PFSK-1 (cell line): ENCODE measurements at regions not wholly inside any gene's neighbourhood (a gene's known extent, or its start where the extent isn't known, plus 50 kb on each side); places are given as distances from the start of the nearest gene placed in this dataset.

ENCODE experiments used
- FOXP2 ChIP-seq: optimal IDR thresholded peaks from 2 replicates; pipeline ENCODE3; 2011; ENCODE audit warnings: borderline replicate concordance, control low read depth, inconsistent platforms; ENCODE audit not compliant: insufficient read depth; ENCODE audit errors: extremely low read length, extremely low read depth
- POLR2AphosphoS5 ChIP-seq: IDR thresholded peaks from 2 replicates; pipeline ENCODE4 v1.6.1; 2012; ENCODE audit warnings: low read depth, mild to moderate bottlenecking, control low read depth, low read length, moderate library complexity
- SIN3A ChIP-seq: IDR thresholded peaks from 2 replicates; pipeline ENCODE4 v1.6.1; 2012; ENCODE audit warnings: mild to moderate bottlenecking, low read length, moderate library complexity, borderline replicate concordance; ENCODE audit not compliant: insufficient read depth
- TAF1 ChIP-seq: IDR thresholded peaks from 2 replicates; pipeline ENCODE4 v1.6.1; 2012; ENCODE audit warnings: low read length, control low read depth, borderline replicate concordance; ENCODE audit not compliant: insufficient read depth
- TF ChIP-seq, protein P1 (sequence below), 2 experiments: IDR thresholded peaks; 2 replicates each; pipeline versions ENCODE4 v1.6.1 to v1.8.0; 2011 to 2012; ENCODE audit warnings: low read depth in 2 of 2, low read length in 2 of 2, control low read depth in 1 of 2, inconsistent platforms in 1 of 2, mild to moderate bottlenecking in 1 of 2, moderate library complexity in 1 of 2; ENCODE audit not compliant: insufficient read depth in 1 of 2

DNA sequence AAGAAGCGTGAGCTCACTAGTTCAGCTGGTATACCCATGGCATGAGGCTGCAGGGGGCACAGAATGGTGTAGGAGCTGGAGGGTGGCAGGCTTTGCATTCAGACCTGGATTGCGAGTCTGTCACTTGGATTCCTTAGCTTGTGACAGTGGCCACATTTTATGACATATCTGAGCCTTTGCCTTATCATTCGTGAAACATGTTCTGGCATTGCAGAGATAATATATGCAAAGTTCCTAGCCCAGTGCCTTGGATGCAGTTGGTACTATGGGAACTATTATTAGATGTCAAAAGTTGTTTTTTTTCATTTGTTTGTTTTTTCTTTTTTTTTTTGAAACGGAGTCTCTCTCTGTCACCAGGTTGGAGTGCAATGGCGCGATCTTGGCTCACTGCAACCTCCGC lies 230.7 kb upstream of the PRDM1 start:
- TF ChIP-seq, protein P1, sequence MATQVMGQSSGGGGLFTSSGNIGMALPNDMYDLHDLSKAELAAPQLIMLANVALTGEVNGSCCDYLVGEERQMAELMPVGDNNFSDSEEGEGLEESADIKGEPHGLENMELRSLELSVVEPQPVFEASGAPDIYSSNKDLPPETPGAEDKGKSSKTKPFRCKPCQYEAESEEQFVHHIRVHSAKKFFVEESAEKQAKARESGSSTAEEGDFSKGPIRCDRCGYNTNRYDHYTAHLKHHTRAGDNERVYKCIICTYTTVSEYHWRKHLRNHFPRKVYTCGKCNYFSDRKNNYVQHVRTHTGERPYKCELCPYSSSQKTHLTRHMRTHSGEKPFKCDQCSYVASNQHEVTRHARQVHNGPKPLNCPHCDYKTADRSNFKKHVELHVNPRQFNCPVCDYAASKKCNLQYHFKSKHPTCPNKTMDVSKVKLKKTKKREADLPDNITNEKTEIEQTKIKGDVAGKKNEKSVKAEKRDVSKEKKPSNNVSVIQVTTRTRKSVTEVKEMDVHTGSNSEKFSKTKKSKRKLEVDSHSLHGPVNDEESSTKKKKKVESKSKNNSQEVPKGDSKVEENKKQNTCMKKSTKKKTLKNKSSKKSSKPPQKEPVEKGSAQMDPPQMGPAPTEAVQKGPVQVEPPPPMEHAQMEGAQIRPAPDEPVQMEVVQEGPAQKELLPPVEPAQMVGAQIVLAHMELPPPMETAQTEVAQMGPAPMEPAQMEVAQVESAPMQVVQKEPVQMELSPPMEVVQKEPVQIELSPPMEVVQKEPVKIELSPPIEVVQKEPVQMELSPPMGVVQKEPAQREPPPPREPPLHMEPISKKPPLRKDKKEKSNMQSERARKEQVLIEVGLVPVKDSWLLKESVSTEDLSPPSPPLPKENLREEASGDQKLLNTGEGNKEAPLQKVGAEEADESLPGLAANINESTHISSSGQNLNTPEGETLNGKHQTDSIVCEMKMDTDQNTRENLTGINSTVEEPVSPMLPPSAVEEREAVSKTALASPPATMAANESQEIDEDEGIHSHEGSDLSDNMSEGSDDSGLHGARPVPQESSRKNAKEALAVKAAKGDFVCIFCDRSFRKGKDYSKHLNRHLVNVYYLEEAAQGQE (IDR thresholded peaks at IDR 0.05; ENCODE audit: insufficient read depth in 1 of 2, low read depth in 2 of 2, low read length in 2 of 2), result no peak
- no peak for TF ChIP-seq SIN3A
- no peak for TF ChIP-seq FOXP2
- TF ChIP-seq POLR2AphosphoS5, result no peak
- no peak for TF ChIP-seq TAF1

DNA sequence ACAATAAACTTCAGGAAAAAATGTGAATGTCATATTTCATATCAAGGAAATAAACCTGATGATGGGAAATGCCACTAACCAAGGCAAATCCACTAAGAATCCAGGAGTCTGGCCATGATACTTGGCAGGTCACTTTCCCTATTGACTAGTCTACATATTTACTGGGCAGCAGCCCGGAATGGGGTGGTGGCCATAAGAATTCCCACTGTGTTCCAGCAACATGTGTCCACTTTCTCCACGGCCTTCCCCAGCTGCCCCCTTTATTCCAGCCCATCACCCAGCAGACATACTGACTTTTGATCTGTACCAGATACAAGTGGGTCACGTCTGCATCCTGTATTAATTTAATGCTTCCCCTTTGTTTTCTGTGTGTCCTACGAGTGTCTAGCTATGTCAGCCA lies 234.5 kb upstream of the PRDM1 start:
- TF ChIP-seq POLR2AphosphoS5 (no peak), FOXP2 (no peak), TAF1 (no peak), SIN3A (no peak)
- TF ChIP-seq, protein P1 (IDR thresholded peaks at IDR 0.05; ENCODE audit: insufficient read depth in 1 of 2, low read depth in 2 of 2, low read length in 2 of 2), result no peak

DNA sequence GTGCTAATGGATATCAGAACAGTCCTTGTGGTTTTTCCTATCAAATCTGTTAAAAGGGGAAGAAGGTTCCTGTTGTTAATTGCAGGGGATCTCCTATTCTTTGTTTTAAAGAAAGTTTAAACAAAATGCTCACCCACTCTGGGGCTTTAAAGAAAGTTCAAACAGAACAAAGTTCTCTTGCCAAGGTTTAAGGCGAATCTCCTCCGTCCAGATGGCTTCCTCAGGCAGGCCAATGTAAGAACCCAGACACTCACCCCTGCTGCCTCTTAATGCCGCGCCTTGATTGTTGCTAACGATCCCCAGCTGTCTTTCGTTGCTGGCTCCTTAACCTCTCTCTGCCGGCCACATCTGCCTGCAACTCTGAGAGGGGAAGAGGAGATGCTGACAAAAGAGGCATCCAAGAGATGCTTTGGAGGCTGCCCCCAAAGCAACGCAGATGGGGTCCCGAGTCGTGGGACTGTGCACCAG lies 235.0 kb upstream of the PRDM1 start:
- TF ChIP-seq SIN3A (no peak), FOXP2 (no peak), POLR2AphosphoS5 (no peak), TAF1 (no peak)
- TF ChIP-seq, protein P1 (IDR thresholded peaks at IDR 0.05; ENCODE audit: insufficient read depth in 1 of 2, low read depth in 2 of 2, low read length in 2 of 2), result no peak

DNA sequence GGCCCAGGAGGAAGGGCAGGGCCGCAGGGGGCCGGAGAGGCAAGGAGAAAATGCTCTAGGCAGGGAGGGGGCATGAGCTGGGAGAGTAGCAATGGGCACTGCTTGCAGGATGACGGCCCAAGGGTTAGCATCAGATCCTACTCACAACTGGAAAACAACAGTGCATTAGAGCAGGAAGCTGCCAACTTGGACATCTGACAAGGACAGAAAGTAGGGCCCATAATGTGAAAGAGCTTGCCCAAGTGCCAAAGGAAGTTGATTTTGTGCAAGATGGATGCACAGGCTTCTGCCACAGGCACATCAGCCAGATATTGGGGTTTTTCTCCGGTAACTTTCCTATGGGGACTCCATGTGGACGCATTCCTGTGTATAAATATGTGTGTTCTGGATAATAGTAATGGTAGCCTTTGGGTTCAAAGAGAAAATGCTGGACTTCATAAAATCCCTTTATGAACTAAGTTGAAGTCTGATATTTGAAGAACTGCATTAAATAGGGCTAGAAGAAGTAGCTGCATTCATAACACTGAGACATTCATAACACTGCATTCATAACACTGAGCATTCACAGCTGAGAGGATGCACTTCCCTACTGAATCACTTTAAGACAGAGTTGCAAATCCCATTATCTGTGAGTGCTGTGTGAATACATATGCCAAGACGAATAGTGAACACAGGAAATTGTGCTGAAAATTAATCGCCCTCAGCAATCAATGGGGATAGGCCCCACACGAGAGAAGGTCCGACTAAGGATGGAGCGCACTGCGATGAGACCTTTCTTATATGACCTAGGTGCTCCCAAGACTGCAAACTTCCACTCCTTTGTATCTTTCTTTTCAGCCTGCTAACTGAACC lies 235.6 kb upstream of the PRDM1 start:
- TF ChIP-seq FOXP2, result no peak

DNA sequence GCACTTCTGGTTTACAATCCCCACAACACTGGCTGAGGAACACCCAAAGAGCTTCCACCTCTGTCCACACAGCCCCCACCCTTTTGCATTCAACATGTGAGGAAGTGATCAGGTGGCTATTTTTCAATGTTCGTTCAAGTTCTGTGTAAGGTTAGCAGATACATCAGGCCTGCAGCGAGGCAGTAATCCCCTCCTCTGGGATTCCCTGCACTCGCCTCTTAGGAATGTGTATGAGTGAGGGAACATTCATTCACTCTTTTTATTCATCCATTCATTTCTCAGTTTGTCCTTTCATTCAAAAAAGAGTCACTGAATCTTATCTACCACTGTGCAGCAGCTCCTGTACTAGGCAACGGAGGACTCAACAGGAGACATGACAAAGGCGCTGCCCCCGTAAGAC lies 236.4 kb upstream of the PRDM1 start:
- TF ChIP-seq POLR2AphosphoS5 (no peak), TAF1 (no peak), FOXP2 (no peak)

DNA sequence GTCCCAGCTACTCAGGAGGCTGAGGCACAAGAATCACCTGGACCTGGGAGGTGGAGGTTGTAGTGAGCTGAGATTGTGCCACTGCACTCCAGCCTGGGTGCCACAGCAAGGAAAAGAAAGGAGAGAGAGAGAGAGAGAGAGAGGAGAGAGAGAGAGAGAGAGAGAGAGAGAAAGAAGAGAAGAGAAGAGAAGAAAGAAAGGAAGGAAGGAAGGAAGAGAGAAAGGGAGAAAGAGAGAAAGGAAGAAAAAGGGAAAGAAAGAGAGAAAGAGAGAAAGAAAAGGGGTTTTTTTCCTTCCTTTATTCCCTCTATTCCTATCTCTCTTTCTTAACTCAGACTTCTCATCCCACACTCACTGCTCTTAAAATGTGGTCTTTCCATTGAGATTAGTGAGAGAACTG lies 238.7 kb upstream of the PRDM1 start:
- no peak for TF ChIP-seq SIN3A
- TF ChIP-seq POLR2AphosphoS5, result no peak
- TF ChIP-seq TAF1, result no peak
- TF ChIP-seq, protein P1 (IDR thresholded peaks at IDR 0.05; ENCODE audit: insufficient read depth in 1 of 2, low read depth in 2 of 2, low read length in 2 of 2), result no peak
- TF ChIP-seq FOXP2, result no peak
